H54 (cell line): ENCODE measurements at regions not wholly inside any gene's neighbourhood (a gene's known extent, or its start where the extent isn't known, plus 50 kb on each side); places are given as distances from the start of the nearest gene placed in this dataset.
"Not testable (repeated sequence)": the region's sequence is repeated elsewhere in the genome, so short reads cannot be mapped to it uniquely, and the experiment has no call there.

Experiments used
- DNase-seq: peaks from one replicate; pipeline ENCODE4 v3.0.0; 2011; ENCODE audit warnings: low spot score, mixed read lengths; ENCODE audit not compliant: insufficient read length
- FAIRE-seq: peaks from 3 replicates; lab custom pipeline; 2011; peaks lifted over from hg19 to GRCh38; lab: Jason Lieb, UNC
- POLR2A ChIP-seq: IDR thresholded peaks from 2 replicates; pipeline ENCODE4 v1.6.1; 2011; ENCODE audit warnings: low read depth, mild to moderate bottlenecking, low read length

DNA sequence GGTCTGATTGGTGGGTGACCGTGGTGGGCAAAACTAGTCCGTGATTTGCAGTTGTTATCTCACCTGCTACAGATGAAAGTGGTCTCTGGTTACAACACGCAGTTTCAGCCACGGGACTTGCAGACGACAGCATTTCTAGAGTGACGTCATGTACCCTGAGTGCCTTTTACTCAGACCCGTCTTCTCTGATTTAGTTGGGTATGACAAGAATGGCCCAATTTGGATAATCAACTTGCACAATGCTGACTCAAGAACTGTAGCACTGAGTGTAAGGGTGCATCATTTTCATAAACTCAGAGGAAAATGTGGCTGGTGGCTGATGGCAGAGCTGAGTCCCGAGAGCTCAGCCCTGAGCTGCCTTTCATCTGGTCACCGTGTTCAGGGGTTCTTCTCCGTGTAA is 281.4 kb upstream of the FRG1 start:
- FAIRE-seq = no peak
- no peak for TF ChIP-seq POLR2A
- no peak for DNase-seq

DNA sequence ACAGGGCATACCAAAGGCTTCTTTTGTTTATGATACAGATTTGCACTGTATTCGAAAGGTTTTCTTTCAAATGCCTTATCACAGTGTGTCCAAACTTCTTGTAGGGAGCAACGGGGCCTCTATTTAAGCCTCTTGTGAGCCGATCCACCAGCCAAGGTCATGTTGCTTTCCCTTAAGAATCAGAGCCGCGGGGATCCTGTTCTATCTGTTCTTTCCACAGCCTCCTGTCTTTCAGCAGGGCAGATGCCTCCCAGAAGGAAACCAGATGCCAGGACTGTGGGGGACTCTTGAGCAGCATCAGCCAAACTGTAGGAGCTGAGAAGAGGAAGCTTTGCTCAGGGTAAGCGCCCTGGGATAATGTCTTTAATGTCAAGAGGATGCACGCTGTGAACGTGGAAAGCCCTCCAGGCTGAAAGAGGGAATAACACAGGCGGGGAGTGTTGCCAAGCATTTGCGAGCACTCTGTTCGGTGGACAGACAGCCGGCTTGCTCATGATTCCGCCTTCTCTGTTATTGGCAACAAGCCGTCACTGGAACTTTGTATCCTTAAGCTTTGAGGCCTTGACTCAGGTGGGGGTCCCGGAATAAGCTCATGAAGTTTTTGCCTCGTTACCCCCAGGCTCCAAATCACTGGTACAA is 279.8 kb upstream of the FRG1 start:
- DNase-seq (no peak), FAIRE-seq (no peak)
- no peak for TF ChIP-seq POLR2A

DNA sequence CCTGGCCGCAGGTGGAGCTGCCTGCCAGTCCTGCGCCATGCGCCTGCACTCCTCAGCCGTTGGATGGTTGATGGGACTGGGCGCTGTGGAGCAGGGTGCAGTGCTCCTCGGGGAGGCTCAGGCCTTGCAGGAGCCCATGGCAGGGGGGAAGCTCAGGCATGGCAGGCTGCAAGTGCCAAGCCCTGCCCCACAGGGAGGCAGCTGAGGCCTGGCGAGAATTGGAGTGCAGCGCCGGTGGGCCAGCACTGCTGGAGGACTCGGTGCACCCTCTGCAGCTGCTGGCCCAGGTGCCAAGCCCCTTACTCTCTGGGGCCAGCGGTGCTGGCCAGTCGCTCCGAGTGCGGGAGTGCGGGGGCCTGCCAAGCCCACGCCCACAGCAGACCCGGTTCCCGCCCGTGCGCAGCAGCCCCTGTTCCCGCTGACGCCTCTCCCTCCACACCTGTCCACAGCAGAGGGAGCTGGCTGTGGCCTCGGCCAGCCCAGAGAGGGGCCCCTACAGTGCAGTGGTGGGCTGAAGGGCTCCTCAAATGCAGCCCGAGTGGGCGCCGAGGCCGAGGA is 275.9 kb upstream of the FRG1 start:
- no peak for DNase-seq
- no peak for FAIRE-seq
- TF ChIP-seq POLR2A = no peak

DNA sequence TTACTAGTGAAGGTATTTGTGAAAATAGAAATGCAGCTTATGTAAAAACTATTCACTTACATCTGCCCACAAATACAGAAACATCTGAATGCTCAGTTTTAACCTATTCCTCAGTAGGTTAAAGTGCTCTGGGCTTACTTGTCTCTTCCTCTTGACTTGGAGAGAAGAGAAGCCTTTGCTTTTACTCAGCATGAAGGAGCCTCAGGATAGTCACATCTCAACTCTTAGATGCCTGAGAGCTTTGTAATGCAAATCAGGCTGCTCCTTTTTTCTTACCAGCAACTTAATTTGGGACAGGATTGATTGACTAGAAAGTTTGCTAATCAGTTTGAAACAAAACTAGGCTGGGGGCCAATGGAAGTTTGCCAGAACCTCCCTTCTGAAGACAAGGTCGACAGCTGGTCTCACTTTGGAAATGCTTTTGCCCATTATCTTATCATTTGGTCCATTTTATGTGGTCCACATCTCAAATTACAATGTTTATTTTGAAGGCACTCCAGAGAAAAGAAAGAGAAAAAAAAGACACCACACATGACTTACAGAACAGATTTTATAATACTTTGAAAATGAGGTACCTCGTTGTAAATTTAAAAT is 274.9 kb upstream of the FRG1 start:
- FAIRE-seq, DNase-seq: not testable (repeated sequence)

DNA sequence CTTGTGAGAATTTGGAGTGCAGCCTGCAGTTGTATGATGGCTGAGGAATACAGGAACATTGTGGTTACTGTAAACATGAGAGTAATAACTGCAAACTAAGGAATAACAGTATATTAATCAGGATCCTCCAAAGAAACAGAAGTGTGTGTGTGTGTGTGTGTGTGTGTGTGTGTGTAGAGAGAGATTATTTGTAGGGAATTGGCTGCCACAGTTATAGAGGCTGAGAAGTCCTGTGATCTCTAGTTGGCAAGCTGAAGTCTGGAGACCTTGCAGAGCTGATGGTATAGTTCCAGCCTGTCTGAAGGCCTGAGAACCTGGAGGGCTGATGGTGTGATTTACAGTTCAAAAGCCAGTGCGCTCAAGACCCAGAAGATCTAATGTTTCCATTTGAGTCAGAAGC is 273.3 kb upstream of the FRG1 start:
- not testable (repeated sequence) for DNase-seq, FAIRE-seq

DNA sequence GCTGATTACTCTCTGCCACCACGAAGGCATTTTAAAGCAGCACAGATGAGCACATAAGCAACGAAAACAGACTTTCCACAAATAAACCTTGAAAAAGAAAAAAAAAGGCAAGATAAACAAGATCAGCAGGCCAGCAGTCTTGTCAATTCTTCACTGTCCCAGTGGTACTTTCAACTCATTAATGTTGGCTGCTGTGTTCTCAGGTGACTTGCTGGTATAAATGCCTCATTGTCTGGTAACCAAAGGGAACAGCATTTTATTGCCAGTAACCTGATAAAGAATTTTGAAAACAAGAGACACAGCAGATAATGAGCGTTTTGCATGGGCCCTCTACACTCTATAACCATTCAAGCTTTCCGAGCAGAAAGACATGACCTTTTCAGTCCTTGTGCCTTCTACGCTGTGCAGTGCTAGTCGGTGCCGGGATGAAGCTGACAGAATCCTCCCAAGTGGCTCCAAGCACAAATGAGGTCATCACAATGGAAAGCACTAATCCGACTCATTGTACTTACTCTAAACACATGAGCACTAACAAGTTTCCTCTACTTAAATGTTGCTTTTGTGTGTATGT is 242.9 kb upstream of the FRG1 start:
- not testable (repeated sequence) for DNase-seq, FAIRE-seq

DNA sequence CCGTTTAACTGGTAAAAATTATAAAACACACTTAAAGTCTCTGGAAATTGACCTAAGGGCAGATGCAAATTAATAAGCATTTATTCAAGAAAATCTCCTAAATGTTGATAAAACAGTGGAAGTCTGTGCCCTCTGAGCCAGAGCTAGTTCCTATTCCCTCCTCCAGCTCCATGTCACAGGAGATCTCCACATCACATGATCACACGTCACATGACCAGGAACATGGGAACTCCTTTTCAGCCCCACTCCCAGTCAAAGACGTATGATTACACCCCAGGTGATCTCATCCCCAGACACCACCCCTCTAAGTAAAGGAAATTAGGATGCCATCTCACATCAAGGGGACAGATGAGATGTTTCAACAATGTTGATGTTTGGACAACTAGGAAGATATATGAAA is 237.7 kb upstream of the FRG1 start:
- not testable (repeated sequence) for FAIRE-seq, DNase-seq

DNA sequence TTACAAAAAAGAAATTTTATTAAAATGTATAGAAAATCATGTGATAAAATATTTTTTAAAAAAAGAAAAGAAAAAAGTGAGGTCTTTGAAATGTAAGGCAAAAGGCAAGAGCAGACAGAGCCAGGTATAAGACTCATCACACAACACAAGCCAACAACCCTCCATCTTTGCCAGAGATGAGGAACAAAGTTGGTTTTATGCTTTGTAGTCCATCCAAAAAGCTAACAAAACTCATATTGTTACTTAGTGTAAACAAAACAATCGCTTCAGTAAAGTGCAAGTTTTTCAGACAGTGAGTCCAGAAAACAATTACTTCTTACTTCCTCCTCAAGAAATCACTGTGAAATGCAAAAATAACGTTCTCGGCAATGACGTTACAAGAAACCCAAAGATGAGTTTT is 233.9 kb upstream of the FRG1 start:
- FAIRE-seq = not testable (repeated sequence)

DNA sequence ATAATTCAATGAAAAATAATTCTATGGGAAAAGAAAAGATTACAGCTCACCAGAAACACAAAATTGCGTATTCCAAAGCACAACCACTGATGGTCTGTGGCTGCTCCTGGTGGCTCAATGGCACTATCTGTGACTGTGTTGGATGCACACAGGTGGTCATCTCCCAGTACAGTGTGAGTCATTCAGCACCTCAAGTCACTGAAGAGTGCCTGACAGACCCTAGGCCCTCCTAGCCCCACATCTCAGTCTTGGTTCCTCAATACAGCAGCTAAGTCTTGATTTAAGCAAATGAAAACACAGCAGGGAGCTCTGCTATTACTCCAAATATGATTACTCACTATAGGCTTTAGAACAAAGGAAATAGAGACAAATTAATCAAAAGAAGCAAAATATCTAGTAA is 233.4 kb upstream of the FRG1 start:
- DNase-seq, FAIRE-seq: not testable (repeated sequence)

More for the DNA sequence above, 233.9 kb upstream of the FRG1 start:
- DNase-seq = not testable (repeated sequence)

DNA sequence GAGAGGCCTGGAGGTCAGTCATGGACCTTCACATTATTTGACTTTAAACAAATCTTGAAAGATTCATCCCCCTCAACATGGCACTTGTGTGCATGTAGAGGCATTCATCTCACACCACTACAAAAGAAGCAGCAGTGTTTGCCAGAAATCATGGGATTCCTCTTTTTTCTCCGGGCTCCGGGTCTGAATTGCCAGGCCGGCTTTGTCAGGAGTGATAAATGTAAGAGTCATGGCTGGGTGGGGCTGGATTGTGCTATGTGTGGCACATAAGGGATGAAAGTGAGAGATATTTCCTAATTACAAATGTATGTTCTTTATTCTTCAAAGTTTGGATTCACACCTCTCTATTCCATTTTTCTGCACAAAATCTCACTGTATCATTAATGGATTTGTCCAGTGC is 228.7 kb upstream of the FRG1 start:
- not testable (repeated sequence) for FAIRE-seq, DNase-seq

DNA sequence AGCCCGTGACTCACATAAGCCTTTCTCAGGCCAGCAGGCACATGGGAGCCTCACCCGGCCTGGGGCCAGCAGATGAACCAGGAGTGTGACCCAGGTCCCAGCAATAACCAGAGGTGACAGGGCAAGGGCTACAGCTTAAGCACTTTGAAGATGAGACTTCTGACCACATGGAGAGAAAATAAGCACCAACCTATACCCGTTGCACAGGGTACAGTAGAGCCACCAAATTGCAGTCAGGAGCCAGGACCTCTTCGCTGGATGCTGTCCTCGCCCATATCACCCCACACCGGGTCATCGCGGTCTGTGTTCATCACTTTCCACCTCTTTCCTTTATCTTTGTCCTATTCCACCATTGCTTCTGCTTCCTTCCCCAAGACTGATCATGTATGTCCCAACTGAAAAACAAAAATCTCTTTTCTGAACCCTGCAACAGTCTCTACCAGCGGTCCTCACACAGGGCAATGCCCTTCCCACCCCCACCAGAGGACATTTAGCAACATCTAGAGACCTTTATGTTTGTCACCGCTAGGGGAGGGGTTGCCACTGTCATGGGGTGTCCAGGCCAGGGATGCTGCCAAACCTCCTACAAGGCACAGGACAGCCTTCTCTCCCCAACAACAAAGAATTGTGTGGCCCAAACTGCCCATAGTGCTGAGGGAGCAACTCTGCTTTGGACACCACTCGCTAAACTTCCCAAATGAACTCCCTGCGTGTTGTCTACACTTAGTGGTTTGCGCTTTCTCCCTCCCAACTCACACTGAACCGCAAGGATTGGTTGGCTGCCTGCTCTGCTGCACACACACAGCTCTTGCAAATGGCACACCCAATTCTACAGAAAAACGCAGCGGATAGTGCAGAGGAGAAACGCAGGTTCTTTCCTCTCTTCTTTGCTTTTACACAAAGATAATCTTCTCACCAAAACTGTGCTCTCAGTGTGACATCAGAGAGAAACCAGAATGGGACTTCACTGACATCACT is 219.4 kb upstream of the FRG1 start:
- FAIRE-seq, DNase-seq: not testable (repeated sequence)

DNA sequence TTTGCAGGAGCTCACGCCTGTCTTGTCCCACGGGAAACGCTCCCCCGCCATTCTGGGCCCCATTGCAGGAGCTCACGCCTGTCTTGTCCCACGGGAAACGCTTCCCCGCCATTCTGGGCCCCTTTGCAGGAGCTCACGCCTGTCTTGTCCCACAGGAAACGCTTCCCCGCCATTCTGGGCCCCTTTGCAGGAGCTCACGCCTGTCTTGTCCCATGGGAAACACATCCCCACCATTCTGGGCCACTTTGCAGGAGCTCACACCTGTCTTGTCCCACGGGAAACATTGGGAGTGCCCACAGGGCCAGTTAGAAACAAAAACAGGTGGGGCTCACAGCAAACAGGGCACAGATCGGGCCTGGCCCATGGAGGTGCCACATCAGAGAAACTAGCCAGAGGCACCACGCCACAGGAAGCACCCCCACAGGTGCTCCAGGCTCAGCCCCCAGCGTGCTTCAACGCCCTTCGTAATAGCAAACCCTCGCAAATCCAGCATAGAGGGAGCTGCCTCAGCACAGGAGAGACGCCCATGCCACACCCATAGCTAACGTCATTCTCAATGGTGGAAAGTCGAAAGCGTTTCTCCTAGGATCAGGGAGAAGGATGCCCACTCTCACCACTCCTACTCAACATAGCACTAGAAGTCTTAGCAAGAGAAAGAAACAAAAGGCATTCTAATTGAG is 218.2 kb upstream of the FRG1 start:
- peak; percentile 9 for DNase-seq
- not testable (repeated sequence) for FAIRE-seq

DNA sequence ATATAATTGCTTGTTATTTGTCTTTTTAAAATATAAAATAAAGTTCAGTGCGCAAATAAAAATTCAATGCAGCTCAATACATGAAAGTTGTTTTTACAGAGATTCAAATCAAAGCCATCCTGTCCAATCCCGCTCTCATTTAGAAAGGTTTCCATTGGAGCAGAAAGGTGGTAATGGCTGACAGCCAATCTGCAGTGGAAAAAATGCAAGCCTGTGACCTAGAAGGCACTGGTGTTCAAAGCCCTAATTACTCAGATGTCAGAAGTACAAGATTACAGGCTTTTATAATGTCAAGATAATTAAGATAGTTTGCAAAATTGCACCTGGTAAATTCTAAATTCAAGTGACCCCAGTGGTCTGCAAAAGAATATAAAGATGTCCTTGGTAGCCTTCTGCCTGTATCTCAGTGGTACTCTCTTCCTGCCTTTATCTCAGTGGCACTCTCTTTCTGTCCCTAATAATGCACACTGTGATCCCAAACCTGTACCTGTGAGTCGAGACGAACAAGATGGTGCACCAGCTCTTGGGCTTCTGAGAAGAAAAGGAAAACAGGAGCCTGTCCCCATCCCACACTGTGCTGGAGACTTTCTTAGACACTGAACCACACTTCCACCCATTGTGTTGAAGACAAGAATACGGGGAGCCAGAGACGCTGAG is 212.6 kb upstream of the FRG1 start:
- DNase-seq, FAIRE-seq: not testable (repeated sequence)

DNA sequence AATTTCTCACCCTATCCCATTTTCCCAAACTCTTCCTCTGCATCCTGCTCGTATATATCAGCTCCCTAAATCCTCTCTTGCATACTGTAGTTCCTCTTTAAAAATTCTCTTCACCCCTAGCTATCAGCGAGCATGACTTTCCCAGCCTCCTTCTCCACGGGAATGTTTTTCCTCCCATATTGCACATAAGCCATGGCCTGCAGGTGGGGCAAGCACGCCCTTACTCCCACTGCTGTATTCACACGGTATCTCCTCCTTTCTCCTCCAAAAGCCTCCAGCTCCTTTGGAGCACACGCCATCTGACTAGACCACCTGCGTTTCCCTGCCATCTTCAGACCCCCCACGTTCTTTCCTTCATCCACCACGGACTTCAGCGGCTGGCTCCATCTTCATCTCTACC is 208.7 kb upstream of the FRG1 start:
- not testable (repeated sequence) for DNase-seq, FAIRE-seq

DNA sequence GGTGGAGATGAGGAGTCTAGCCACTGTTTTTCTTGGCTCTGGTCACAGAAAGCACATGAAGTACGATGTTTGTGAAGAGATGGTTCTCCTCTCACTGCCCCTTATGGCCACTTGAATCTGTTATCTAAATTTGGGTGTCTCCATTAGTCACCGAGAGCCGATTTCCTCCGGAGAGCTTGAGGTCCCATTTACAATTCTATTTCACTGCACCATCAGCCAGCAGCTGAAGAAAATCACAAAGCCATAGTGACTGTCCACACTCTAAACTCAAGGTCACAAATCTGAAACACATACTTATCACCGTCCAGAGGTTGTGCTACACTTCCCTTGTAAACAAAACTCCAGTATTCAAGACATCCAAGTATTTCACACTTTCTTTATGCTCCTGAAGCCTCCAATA is 207.2 kb upstream of the FRG1 start:
- FAIRE-seq, DNase-seq: not testable (repeated sequence)

DNA sequence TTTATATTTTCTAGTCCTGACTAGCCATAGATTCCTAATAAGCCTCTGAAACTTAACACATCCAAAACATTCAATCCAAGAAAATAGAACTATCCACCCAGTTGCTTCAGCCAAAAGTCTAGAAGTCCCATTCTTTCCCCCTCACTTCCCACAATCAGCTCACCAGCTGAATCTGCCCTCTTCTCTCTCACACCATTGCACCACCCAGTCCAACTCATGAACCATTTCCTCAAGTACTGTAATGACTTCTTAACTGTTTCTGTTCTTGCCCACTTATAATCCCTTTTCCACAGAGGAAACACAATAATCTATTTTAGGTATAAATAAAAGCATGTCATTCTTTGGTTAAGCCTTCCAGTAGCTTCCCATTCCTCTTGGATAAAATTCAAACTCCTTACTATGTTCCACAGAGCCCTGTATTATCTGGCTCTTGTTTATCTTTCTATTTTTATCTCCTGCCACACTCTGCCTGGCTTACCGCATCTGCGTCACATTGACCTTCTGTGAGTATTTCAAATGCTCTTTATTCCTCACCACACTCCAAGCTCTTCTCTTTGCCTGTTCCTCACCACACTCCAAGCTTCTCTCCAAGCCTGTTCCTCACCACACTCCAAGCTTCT is 205.9 kb upstream of the FRG1 start:
- not testable (repeated sequence) for FAIRE-seq, DNase-seq

DNA sequence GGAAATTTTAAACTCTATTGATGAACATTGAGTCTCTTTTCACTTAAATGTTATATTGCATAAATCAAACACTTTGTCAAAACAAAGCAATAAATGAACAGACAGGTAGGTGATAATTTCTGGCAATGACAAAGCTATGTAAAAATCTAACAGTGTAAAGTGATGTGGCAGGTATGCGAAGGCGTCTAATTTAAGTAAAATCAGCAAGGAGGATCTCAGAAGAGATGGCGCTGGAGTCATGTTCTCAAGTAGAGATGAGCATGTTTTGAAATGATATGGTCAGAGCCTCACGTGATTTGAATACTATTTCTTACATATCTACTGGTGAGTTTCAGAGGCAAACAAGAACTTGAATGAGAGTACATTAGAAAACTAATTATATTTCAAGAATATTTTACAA is 204.0 kb upstream of the FRG1 start:
- DNase-seq, FAIRE-seq: not testable (repeated sequence)

DNA sequence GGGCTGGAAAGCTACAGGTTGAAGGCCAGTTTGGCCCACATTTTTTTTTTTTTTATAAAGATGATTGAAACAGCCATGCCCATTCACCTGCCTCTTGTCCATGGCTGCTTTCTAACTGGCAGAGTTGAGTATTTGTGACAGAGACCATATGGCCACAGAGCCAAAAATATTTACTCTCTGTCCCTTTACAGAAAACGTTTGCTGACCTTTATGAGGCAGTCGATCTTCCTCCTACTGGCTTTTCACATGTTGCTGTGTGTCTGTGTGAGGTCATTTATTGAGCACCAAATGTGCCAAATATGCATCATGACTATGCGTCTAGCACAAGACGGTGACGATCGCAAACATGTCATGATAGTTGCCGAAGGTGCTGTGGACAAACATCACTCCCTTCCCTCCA is 200.6 kb upstream of the FRG1 start:
- not testable (repeated sequence) for FAIRE-seq, DNase-seq
